T-helper 9 cell (primary cell): ENCODE measurements at regions not wholly inside any gene's neighbourhood (a gene's known extent, or its start where the extent isn't known, plus 50 kb on each side); places are given as distances from the start of the nearest gene placed in this dataset.

Experiments used
- DNase-seq: peaks from one replicate; pipeline ENCODE4 v3.0.0-alpha.2; 2020

GRCh38 chr17:5635949-5636348 is 51.6 kb upstream of the NLRP1 start:
- DNase-seq, result no peak

GRCh38 chr17:5638596-5638995 is 54.3 kb upstream of the NLRP1 start:
- DNase-seq, result no peak

- no peak for DNase-seq
Observed at GRCh38 chr17:5640726-5641125, 56.4 kb upstream of the NLRP1 start.

GRCh38 chr17:5642752-5643151 is 58.4 kb upstream of the NLRP1 start:
- DNase-seq, result no peak

GRCh38 chr17:5644065-5644464 is 59.8 kb upstream of the NLRP1 start:
- DNase-seq, result no peak

GRCh38 chr17:5651348-5651747 is 67.0 kb upstream of the NLRP1 start:
- DNase-seq, result no peak

GRCh38 chr17:5661491-5662125 is 77.3 kb upstream of the NLRP1 start:
- no peak for DNase-seq

DNA sequence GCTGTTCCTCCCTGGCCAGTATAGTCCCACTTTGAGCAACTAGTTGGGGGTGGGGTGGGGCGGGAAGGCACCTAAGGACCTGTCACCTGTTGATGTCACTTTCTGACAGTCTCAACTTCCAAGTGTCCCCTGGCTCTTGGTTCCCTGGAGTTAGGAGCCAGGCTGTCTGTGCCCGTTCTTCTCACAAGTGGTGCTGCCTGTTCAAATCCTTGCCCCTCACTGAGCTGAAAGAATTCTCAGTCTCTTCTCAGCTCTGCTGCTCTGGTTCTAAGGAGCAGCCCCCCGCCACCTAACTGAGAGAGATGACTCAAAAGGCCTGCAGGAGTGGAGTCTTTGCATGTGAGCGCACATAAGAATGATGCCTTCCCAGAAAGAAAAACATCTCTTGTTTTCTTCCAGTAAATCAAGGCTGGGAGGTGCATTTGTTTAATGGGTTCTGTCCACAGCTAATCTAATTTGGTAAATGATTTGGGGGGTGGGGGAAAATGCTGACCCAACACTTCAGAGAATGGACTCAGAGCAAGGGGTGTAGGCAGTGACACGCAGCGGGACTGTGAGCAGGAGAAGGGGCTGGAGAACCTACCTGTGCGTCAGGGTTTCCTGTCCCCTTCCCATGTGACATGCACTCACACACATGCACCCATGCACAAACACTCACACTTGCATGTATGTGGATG is 78.2 kb upstream of the NLRP1 start:
- no peak for DNase-seq

GRCh38 chr17:5665164-5665563 is 80.9 kb upstream of the NLRP1 start:
- no peak for DNase-seq

GRCh38 chr17:5667871-5668270 is 83.6 kb upstream of the NLRP1 start:
- DNase-seq, result no peak

- DNase-seq, result no peak
Observed at GRCh38 chr17:5668557-5669138, 84.3 kb upstream of the NLRP1 start.

GRCh38 chr17:5669191-5669590 is 84.9 kb upstream of the NLRP1 start:
- DNase-seq, result no peak

DNA sequence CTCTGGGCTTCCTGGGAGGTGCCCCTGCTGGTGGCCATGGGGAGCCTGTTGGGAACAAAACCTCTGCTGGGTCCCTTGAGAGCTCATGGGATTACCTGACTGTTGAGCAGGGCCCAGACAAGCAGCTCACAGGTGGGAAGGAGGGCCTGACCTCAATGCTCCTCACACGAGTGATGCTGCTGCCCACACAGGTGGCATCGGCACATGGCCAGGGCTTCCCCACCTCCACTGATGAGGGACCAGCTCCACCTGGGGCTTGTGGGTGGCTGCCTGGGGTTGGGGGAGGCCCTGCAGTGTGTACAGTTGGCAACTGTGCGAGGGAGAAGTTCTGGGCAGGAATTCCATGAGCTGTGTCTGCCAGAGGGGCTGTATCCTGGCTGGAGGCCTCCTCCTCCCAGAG is 87.8 kb upstream of the NLRP1 start:
- no peak for DNase-seq

DNA sequence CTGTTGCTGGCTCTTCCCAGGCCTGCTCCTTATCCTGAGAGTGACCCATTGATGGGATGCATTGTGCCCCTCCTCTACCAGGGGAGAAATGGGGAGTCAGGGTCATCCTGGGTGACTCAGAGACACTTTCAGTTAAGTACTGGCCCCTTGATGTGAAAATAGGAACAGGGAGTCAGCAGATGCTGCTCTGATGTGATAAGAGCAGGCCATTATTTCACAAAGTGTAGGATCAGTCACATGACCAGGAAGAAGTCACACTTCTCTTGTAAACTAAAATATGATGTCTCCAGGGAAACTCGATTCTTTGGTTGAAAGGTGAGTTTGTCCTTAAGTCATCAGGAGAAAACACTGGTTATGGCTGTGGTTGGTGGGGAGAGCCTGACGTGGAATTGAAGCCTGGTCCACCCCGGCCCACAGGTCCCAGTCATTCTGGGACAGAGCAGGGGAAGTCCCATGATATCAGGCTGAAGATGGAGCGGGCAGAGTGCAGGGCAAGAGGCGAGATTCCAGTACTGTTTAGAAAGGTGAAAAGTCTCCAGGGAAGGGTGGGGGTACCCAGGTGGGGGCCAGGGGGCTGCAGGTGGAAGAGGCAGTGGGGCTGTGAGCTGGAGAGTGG is 88.6 kb upstream of the NLRP1 start:
- no peak for DNase-seq

GRCh38 chr17:5675625-5676421 is 91.5 kb upstream of the NLRP1 start:
- DNase-seq, result no peak

GRCh38 chr17:5677620-5678019 is 93.3 kb upstream of the NLRP1 start:
- DNase-seq, result no peak

GRCh38 chr17:5678171-5678570 is 93.9 kb upstream of the NLRP1 start:
- DNase-seq, result no peak

DNA sequence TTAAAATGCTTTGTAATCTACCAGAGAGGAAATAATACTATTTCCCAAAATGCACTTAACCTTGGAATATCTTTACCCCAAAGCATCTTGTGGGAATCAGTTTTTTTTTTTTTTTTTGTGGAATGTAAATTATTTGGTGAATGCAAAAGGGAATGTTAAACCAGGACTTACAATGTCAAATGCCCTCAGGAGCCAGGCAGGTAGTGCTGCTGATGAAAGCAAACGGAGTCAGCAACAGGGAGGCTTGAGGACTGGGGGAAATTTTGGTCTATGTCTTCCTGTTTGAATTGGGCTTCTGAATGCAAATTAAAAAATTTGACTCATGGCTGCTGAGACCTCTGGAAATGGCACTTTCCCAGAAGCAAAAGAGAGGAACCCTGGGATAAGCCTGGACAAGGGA is 96.5 kb upstream of the NLRP1 start:
- DNase-seq, result no peak

- no peak for DNase-seq
Observed at GRCh38 chr17:5683241-5683640, 98.9 kb upstream of the NLRP1 start.

GRCh38 chr17:5686074-5686635 is 101.8 kb upstream of the NLRP1 start:
- DNase-seq, result no peak

GRCh38 chr17:5687646-5688045 is 103.3 kb upstream of the NLRP1 start:
- no peak for DNase-seq

DNA sequence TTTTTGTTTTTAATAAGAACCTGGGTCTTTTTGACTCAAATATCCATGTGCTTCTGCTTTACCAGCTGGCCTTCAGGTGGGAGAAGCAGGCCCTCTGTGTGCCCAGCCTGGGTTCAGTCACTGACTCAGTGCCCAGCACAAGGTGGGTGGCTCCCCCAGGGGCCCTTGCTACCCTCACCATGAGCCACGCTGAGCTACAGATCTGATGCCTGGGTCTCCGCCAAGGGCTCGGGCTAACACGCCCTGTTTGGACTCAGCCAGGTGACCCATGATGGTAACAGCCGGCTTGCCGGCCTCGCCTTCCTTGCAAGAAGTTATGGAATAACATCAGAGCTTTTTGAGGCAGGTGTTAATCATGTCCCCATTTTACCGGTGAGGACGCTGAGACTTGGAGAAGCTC is 109.5 kb upstream of the NLRP1 start:
- DNase-seq, result no peak

DNA sequence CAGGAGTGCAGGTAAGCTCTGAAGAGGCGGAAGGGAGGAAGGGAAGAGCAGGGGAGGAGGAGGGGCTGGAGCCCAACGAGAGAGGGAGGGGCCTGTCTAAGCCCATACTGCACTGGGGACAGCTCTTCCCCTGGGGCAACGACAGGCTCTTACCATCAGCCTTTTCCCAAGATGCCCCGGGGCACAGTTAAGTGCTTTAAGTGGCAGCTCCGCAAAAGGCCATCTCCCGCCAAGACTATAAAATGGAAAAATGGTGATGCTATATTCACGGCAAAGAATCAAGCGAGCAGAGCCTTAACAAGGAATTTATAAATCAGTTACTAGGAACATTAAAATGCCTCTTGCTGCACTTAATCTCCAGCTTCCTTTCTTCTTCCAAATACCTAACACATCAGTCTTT is 110.2 kb upstream of the NLRP1 start:
- no peak for DNase-seq
